GM12801 (cell line): ENCODE measurements at regions not wholly inside any gene's neighbourhood (a gene's known extent, or its start where the extent isn't known, plus 50 kb on each side); places are given as distances from the start of the nearest gene placed in this dataset.

Source experiments
- CTCF ChIP-seq: IDR thresholded peaks from one replicate; pipeline ENCODE4 v1.5.1; 2011; ENCODE audit warnings: control low read depth; ENCODE audit not compliant: insufficient read length; ENCODE audit errors: extremely low read depth

GRCh38 chr1:88247666-88248065, 436.4 kb upstream of the PKN2 start:
- no peak for TF ChIP-seq CTCF

- TF ChIP-seq CTCF = no peak
Measured at GRCh38 chr1:88250915-88251314, 433.2 kb upstream of the PKN2 start.

GRCh38 chr1:88252745-88253144, 431.3 kb upstream of the PKN2 start:
- no peak for TF ChIP-seq CTCF

GRCh38 chr1:88265606-88266005, 418.5 kb upstream of the PKN2 start:
- TF ChIP-seq CTCF = no peak

- TF ChIP-seq CTCF = no peak
Measured at GRCh38 chr1:88266051-88266450, 418.0 kb upstream of the PKN2 start.

GRCh38 chr1:88272216-88272615, 411.9 kb upstream of the PKN2 start:
- TF ChIP-seq CTCF = no peak

- TF ChIP-seq CTCF = no peak
Measured at GRCh38 chr1:88274431-88274830, 409.6 kb upstream of the PKN2 start.
